ENCODE measurements at regions not wholly inside any gene's neighbourhood (a gene's known extent, or its start where the extent isn't known, plus 50 kb on each side); places are given as distances from the start of the nearest gene placed in this dataset.
"Not testable (repeated sequence)": the region's sequence is repeated elsewhere in the genome, so short reads cannot be mapped to it uniquely, and the experiment has no call there.

DNA sequence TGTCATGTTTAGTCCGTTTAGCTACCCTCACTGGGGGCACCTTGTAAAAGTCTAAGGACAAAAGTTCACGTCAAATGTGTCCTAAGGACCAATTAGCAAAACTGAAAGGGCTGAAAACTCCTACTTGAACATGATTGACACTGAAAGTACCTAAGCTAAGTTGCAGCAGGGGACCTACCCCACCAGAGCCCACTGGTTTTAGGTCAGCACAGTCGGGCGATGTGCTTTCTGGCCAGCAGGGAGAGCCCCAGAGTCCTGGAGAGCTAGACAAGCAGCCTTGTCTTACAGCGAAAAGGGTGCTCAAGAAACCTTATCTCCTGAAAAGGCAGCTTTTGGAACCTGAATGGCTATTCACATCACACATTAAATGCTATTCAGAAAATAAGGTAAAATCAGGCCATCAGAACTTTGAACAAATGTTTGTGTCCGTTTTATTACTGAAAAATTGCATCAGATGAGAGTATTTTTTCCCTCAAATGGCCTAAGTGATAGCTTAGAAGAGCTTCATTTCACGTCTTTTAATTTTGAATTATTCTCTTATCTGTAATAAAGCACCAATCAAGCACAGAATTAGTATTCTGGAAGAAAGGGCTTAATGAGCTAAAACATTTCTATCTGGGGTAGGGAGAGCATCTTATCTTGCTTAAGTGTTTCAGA is 52.2 kb upstream of the MKI67 start:
- peak in 1 of 2 donors; percentile 34 for DNase-seq (ENCODE audit: low read depth in 2 of 2)

DNA sequence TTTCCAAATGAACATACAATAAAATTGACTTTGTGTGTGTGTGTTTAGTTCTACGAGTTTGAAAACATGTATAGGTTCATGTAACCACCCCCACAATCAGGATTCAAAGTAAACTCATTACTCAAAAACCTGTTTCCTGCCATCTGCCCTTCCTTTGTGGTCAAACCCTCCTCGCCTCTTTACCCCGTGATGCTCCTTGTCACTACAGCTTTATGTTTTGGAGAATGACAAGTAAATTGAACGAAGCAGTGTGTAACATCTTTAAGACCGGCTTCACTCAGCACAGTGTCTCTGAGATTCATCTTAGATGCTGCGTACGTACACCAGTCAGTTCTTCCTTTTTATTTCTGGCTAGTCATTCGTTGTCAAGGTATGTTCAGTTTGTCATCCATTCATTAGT is 54.6 kb upstream of the MKI67 start:
- DNase-seq (ENCODE audit: low read depth in 2 of 2) = no peak

DNA sequence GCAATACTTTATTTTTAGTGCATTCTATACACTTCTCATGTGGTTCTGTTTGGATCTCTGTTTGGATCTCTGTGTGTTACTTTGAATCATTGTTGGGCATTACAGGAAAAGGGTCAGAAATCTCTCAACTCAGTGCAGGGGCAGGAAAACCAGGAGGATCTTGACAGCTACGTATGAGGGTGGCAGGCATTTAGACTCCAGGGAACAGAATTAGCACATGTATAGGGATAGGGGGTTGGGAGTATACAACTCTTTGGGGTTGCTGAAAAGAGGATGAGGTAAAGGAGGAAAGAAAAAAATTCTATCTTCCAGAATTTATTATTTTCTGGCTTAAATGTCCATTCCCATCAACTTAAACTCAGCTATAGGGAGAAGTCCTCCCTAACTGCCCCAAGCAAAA is 59.4 kb upstream of the MKI67 start:
- DNase-seq (ENCODE audit: low read depth in 2 of 2) = no peak

DNA sequence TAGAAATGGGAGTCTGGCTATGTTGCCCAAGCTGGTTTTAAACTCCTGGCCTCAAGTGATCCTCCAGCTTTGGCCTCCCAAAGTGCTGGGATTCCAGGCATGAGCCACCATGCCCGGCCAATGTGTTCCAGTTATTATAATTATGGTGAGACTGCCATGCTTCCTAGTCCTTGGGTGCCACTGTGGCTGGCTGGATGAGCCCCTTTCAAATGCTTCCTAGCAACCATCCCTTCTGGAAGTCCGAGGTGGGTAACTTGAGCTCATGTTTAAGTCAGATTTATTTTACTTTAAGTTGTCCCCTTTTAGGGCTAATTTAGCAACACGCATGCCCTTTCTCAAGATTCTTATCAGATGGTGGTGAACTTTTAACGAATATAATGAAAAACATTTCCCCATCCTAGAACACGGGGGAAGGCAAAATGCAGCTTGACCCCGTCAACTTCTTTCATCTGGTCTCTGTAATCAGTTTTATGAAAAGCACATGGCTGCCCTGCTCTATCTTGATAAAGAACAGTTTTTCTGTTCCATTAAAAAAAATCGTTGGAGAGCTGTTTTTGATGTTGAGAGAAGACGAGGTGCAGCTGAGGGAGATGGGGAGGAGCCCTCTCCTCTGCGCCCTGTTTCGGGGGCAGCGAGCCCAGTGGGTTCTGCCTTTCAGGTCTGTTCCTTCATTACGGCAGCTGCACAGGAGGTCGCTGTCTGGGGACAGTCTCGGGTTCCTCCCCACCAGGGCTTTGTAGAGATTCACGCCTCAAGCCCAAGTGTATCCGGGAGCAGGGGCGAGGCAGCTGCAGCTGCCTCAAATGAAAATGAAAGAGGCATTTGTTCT is 61.0 kb upstream of the MKI67 start:
- no peak for DNase-seq (ENCODE audit: low read depth in 2 of 2)

DNA sequence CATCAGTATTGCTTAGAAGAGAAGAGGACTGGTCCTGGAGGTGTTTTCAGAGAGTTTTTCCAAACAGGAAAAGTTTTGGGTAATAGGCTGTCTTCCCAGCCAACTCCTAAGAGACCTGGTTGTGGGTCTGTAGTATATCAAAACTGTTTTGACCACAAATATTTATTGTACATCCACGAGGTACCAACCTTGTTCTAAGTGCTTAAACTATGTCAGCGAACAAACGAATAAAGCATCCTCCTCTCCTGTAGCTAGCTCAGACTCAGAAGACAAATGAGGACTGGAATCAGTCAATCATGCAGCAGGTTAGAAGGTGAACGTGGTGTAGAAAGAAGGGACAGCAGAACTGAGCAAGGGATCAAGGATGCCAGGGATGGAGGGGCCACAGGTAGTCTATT is 61.6 kb upstream of the MKI67 start:
- DNase-seq (ENCODE audit: low read depth in 2 of 2) = no peak

DNA sequence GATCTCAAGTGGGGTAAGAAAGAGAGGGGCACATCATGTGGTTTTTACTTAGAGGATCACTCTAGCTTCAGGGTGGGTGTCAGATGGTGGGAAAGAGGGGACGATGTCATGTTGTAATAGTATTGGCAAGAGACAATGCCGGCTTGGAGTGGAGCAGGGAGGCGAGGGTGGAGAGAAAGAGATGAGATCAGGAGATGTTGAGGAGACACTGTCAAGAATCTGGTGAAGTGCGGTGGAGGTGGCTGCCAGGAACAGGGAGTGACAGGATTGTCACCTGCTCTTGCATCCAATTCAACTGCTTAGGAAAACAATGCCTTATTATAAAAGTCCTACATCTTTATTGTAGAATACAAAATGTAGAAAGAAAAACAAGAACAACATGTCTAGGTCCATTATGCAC is 63.0 kb upstream of the MKI67 start:
- no peak for DNase-seq (ENCODE audit: low read depth in 2 of 2)

DNA sequence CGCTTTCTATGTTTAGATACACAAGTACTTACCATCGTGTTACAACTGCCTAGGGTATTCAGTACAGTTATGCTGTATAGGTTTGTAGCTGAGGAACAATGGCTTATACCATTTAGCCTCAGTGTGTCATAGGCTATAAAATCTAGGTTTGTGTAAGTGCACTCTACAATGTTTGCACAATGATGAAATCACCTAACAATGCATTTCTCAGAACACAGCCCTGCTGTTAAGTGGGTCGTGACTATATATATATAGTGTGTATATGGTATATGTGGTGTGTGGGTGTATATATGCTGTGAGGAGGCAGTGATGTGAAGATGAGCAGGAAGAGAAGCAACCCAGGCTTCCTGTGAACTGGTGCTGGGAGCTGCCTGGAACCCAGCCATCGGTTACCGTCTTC is 65.6 kb upstream of the MKI67 start:
- DNase-seq (ENCODE audit: low read depth in 2 of 2) = no peak

DNA sequence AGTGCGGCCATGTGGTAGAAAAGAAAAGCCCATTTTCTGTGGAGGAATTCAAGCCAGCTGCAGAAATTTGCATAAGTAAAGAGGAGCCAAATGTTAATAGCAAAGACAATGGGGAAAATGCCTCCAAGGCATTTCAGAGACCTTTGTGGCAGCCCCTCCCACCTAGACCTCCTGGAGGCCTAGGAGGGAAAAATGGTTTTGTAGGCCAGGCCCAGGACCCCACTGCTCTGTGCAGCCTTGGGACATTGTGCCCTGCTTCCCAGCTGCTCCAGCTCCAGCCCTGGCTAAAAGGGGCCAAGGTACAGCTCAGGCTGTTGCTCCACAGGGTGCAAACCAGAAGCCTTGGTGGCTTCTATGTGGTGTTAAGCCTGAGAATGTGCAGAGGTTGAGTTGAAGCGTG is 75.6 kb upstream of the MKI67 start:
- DNase-seq (ENCODE audit: low read depth in 2 of 2) = not testable (repeated sequence)

DNA sequence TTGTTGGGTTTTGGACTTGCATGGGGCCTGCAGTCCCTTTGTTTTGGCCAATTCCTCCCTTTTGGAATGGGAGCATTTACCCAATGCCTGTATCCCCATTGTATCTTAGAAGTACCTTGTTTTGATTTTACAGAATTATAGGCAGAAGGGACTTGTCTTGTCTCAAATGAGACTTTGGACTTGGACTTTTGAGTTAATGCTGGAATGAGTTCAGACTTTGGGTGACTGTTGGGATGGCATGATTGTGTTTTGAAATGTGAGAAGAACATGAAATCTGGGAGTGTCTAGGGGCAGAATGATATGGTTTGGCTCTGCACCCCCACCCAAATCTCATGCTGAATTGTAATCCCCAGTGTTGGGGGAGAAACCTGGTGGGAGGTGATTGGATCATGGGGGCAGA is 76.8 kb upstream of the MKI67 start:
- DNase-seq (ENCODE audit: low read depth in 2 of 2) = no peak

DNA sequence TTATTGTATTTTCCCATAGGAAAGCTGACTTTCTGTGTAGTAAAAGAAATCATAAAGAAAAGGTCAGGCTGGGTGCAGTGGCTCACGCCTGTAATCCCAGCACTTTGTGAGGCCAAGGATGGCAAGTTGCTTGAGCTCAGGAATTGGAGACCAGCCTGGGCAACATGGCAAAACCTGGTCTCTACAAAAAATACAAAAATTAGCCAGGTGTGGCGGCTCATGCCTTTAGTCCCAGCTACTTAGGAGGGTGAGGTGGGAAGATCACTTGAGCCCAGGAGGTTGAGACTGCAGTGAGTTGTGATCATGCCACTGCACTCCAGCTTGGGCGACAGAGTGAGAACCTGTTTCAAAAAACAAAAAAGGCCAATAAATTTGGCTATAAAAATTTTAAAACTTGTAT is 79.4 kb upstream of the MKI67 start:
- not testable (repeated sequence) for DNase-seq (ENCODE audit: low read depth in 2 of 2)

DNA sequence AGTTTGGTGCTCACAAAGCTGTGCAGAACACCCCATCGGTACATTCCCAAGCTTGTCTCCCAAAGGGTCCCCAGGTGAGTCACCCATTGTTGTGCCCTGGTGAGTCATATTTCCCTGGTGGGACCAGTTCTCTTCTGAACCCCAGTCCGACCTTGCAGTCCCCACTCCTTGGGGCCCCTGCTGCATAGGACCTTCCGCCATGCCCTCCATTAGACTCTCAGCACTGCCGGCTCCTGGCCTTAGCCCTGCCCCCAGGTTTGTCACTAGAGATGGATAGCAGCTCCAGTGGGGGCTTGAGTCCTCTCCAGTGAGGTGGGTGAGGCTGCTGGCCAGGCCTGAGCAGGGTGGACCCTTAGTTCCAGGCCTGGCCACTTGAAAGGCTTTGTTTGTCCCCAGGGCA is 80.5 kb upstream of the MKI67 start:
- no peak for DNase-seq (ENCODE audit: low read depth in 2 of 2)

DNA sequence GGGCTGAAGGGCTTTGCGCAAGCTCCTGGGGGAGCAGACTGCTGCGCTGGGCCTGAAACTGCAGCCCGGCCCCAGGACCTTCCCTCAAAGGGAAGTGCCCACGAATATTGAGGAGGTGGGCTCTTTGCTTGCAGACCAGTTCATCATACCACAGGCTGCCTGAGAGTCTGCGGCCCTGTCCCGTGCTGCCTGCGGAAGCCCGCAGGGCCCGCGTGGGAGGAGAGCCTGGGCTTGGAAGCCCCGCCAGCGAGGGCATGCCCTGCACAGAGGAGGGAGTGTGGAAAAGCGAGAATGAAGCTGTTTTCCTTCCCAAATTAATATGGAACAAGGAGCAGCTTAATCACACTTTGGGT is 83.6 kb upstream of the MKI67 start:
- no peak for DNase-seq (ENCODE audit: low read depth in 2 of 2)

DNA sequence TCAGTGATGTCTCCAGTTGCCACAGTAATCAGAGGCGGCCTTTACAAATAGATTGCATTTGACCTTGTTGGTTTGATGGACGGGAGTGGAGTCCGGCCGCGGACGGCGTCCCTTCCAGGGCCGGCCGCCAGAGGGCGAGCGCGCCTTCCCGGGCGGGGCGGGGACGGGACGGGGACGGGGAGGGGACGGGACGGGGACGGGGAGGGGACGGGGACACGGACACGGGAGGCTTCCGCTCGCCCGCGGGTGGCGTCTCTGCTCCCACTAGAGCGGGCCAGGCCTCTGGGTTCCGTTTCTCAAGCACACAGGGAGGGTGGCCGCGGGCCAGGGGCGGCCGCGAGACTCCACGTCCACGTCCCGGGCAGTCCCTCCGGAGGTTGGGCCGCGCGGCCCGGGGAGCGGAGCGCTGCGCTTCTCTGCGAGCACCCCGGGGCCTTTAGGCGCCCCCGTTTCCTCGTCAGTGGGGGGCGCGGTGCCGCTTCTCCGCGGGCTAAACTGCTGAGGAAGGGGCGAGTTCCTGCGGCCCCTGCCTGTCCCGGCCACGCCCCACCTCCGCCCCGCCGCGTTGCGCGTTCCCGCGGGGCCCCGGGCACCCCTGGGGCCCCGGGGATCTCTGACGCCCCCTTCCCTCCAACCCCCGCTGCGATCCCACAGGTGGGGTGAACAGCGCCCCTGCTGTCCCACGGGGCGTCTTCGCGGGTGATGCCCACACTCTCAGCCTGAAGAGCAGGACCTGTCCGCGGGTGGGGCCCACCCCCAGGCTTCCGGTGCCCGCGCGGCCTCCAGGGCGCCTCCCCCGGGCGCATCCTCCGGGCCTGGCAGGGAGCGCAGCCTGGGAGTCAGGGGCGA is 84.2 kb upstream of the MKI67 start:
- DNase-seq (ENCODE audit: low read depth in 2 of 2) = peak; percentile 25 to 48

DNA sequence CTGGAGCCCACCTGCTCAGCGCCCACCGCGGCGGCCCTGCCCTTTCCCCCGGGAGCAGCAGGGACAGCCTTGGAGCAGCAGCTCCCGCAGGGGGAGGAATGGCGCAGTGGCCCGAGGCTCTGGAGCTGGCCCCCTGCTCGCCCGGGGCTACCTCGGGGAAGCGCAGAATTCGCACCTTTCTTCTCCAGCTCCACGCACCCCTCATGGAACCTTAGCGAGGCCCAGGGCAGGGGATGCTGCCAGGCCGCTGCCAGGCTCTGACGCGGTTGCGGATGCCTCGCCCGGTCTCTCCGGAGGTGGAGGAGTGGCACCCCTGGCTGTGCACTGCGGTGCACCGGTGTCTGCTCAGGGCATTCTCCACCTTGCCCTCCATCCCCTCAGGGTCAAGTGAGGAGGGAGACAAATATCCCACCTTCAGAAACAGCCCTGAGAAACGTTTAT is 84.9 kb upstream of the MKI67 start:
- DNase-seq (ENCODE audit: low read depth in 2 of 2) = no peak

DNA sequence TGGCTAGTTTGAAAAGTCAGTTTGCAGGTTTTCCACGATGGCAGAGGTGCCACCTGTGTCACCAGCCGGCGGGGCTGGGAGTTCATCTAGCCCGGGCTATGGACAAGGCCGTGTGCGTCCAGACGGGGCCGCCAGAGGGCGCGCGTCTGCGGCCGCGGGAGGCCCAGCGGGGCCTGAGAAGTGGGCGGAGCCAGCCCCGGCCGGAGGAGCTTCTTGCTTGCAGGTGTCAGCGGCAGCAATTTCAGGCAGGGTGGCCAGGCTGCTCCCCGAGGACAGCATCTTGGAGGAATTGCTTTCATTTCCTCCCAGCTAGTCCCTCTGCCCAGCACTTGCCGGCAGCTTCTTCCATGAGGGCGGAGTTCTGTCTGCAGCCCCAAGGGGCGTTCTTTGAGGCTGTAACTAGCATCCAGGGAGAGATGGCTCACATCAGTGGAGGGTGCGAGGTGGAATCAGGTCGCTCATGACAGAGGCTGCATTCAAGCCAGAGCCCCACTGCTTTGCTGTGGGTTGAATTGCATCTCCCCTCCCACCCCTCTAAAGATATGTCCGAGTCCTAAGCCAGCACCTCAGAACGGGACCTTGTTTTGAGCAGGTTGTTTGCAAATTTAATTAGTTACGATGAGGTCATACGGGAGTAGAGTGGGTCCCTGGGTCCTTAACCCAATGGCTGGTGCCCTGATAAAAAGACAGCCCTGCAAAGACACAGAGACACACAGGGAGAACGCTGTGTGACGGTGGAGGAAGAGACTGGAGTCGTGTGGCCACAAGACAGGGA is 85.9 kb upstream of the MKI67 start:
- DNase-seq (ENCODE audit: low read depth in 2 of 2) = peak; percentile 16 to 70

DNA sequence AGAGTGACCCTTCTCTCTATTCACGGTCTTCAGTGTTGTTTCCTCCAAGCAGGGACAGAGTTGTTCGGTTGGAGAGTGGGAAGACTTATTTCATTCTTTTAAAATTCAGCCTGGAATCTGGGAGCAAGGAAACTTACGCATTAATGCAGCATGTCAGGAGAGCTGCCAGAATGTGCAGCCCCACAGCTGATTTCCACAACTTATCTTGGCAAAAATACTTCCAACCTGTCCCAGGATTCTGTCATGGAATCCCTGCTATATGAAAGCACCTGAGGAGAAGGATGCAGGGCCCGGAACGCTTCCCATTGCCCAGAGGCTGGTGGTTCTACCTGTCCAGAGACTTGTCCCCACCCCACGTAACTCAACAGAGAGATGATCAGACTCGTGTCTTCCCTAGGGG is 86.9 kb upstream of the MKI67 start:
- DNase-seq (ENCODE audit: low read depth in 2 of 2) = no peak

DNA sequence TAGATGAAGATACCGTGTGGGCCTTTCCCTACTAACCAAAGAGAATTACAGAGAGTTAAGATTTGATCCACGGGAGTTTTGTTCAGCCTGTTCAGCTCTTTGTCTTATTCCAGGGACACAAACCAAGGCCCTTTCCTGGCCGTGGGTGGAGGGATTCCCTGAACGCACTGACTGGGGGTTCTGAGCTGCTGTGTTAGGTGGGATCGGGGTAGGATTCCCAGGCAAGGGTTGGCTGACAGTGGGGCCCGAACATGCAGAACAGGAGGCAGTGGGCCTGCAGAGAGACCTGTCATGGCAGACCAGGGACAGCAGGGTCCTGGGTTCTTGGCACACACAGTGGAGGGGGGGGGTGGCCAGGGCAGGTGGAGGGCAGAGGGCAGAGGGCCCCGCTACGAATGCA is 89.5 kb upstream of the MKI67 start:
- no peak for DNase-seq (ENCODE audit: low read depth in 2 of 2)

DNA sequence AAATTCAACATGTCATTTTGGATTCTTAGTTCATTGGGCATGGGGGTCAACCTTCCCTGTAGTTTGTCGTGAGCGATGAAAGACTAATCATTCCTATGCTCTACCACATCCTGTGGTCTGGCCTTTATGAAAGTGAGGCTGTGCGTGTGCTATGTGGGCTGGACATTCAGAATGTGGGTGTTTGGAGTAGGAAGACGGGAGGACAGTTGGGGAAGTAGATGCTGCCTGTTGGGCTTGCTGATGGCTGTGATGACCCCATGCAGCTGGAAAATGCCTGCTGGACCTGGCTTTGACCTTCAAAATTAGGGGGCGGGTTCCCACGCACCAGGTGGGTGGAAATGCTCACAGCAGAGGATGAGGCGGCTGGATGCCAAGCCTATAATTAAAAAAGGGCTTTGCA is 90.9 kb upstream of the MKI67 start:
- DNase-seq (ENCODE audit: low read depth in 2 of 2) = no peak

DNA sequence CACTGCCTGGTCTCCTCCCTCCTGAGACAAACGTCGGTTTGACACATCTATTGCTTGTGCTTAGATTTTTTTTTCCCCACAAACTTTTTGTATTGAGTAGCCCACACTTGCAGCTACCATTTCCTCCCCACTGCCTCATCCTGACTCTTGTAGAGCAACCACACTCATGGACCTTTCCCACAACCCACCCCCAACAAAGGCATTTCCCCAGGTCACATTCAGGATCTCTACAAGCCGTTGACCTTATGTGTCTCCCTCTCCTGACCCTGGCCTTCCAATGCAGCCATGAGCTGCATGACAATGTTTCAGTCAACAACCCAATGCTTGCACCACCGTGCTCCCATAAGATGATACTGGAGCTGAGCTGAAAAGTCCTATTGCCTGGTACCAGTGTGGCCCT is 91.9 kb upstream of the MKI67 start:
- DNase-seq (ENCODE audit: low read depth in 2 of 2) = no peak

DNA sequence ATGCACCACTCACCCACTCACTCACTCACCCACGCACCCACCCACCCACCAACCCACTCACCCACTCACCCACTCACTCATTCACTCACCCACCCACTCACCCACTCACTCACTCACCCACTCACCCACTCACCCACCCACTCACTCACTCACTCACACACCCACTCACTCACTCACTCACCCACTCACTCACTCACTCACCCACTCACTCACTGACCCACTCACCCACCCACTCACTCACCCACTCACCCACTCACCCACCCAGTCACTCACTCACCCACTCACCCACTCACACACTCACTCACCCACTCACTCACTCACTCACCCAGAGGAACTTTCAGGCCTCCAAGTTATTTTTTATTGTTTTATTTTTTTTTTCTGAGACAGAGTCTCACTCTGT is 93.1 kb upstream of the MKI67 start:
- no peak for DNase-seq (ENCODE audit: low read depth in 2 of 2)

DNA sequence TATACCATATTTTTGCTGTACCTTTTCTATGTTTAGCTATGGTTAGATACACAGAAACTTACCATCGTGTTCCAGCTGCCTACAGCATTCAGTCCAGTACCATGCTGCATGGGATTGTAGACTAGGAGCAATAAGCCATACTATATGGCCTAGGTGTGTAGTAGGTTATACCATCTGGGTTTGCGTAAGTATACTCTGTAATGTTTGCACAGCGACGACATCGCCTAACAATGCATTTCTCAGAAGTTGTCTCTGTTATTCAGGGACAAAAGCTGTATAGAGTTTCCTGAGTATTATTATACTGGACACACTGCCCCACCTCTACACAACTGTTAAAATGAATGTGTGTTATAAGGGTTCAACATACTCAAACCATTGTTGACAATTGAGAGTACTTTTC is 93.8 kb upstream of the MKI67 start:
- DNase-seq (ENCODE audit: low read depth in 2 of 2) = no peak

DNA sequence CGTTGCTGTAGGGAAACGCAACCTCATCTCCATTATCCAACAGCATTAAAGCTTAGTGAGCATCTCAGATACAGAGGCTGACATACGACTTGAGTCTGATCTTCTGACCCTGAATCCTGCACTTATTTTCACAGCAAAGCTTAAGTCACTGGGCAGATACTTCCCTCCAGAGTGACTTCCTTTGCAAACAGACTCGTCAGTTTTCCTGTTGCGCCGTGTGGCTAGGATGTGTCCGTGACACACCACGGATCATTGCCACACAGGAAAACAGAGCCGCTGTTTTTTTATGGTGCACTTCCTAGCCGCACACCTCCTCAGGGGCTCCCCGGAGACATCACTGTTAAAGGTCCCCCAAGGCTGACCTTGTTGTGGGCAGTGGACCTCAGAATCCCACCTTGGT is 94.9 kb upstream of the MKI67 start:
- DNase-seq (ENCODE audit: low read depth in 2 of 2) = peak in 1 of 2 donors; percentile 21

All from dermis microvascular lymphatic vessel endothelial cell (primary cell).